Ishikawa (cell line): ENCODE measurements at regions not wholly inside any gene's neighbourhood (a gene's known extent, or its start where the extent isn't known, plus 50 kb on each side); places are given as distances from the start of the nearest gene placed in this dataset.

Experiments used
- CEBPB ChIP-seq: IDR thresholded peaks from 2 replicates; pipeline ENCODE4 v1.6.1; 2012
- CREB1 ChIP-seq: IDR thresholded peaks from 2 replicates; pipeline ENCODE4 v1.6.1; 2012; ENCODE audit warnings: low read depth
- EGR1 ChIP-seq: IDR thresholded peaks from 2 replicates; pipeline ENCODE4 v1.6.1; 2012
- EP300 ChIP-seq: IDR thresholded peaks from 2 replicates; pipeline ENCODE4 v1.6.1; 2012; ENCODE audit warnings: borderline replicate concordance
- FOXM1 ChIP-seq: IDR thresholded peaks from 2 replicates; pipeline ENCODE4 v1.6.1; 2012; ENCODE audit warnings: low read depth, borderline replicate concordance
- MAX ChIP-seq: IDR thresholded peaks from 2 replicates; pipeline ENCODE4 v1.6.1; 2012
- NFIC ChIP-seq: IDR thresholded peaks from 2 replicates; pipeline ENCODE4 v1.6.1; 2012
- RAD21 ChIP-seq: IDR thresholded peaks from 2 replicates; pipeline ENCODE4 v1.6.1; 2012; ENCODE audit warnings: low read depth
- REST ChIP-seq: IDR thresholded peaks from 2 replicates; pipeline ENCODE4 v1.6.1; 2012; ENCODE audit warnings: low read depth, mild to moderate bottlenecking
- TAF1 ChIP-seq: IDR thresholded peaks from 2 replicates; pipeline ENCODE4 v1.6.1; 2012; ENCODE audit warnings: low read depth, mild to moderate bottlenecking
- TCF12 ChIP-seq: IDR thresholded peaks from 2 replicates; pipeline ENCODE4 v1.6.1; 2012; ENCODE audit warnings: low read depth
- TEAD4 ChIP-seq: IDR thresholded peaks from 2 replicates; pipeline ENCODE4 v1.6.1; 2012
- USF1 ChIP-seq: IDR thresholded peaks from 2 replicates; pipeline ENCODE4 v1.6.1; 2012
- YY1 ChIP-seq: IDR thresholded peaks from 2 replicates; pipeline ENCODE4 v1.6.1; 2012; ENCODE audit warnings: low read depth
- ZBTB7A ChIP-seq: IDR thresholded peaks from 2 replicates; pipeline ENCODE4 v1.6.1; 2012; ENCODE audit warnings: low read depth

GRCh38 chr2:114265261-114265660 lies 177.2 kb upstream of the DPP10 start:
- TF ChIP-seq FOXM1 (no peak), TCF12 (no peak), TAF1 (no peak), TEAD4 (no peak)

GRCh38 chr2:114274957-114275356 lies 167.5 kb upstream of the DPP10 start:
- TF ChIP-seq ZBTB7A (no peak), NFIC (no peak), RAD21 (no peak), CEBPB (no peak)

GRCh38 chr2:114281188-114281587 lies 161.3 kb upstream of the DPP10 start:
- TF ChIP-seq EP300 (no peak), YY1 (no peak), REST (no peak), MAX (no peak), RAD21 (no peak), ZBTB7A (no peak), TCF12 (no peak), TAF1 (no peak), NFIC (no peak), EGR1 (no peak), CREB1 (no peak), USF1 (no peak), CEBPB (no peak), FOXM1 (no peak), TEAD4 (no peak)

GRCh38 chr2:114283774-114284173 lies 158.7 kb upstream of the DPP10 start:
- no peak for TF ChIP-seq USF1
- TF ChIP-seq NFIC: no peak
- TF ChIP-seq YY1: no peak
- no peak for TF ChIP-seq MAX
- TF ChIP-seq TCF12: no peak
- no peak for TF ChIP-seq EGR1
- TF ChIP-seq TEAD4: no peak
- no peak for TF ChIP-seq TAF1
- TF ChIP-seq REST: no peak
- TF ChIP-seq ZBTB7A: no peak
- no peak for TF ChIP-seq FOXM1
- no peak for TF ChIP-seq RAD21
- no peak for TF ChIP-seq EP300
- no peak for TF ChIP-seq CREB1
- no peak for TF ChIP-seq CEBPB

GRCh38 chr2:114286438-114286837 lies 156.0 kb upstream of the DPP10 start:
- TF ChIP-seq FOXM1: no peak

GRCh38 chr2:114293355-114293754 lies 149.1 kb upstream of the DPP10 start:
- TF ChIP-seq NFIC (no peak), CEBPB (no peak), EGR1 (no peak), EP300 (no peak), FOXM1 (no peak), RAD21 (no peak), YY1 (no peak), TAF1 (no peak), USF1 (no peak), REST (no peak), ZBTB7A (no peak), TEAD4 (no peak)
